ENCODE measurements at regions not wholly inside any gene's neighbourhood (a gene's known extent, or its start where the extent isn't known, plus 50 kb on each side); places are given as distances from the start of the nearest gene placed in this dataset.

DNA sequence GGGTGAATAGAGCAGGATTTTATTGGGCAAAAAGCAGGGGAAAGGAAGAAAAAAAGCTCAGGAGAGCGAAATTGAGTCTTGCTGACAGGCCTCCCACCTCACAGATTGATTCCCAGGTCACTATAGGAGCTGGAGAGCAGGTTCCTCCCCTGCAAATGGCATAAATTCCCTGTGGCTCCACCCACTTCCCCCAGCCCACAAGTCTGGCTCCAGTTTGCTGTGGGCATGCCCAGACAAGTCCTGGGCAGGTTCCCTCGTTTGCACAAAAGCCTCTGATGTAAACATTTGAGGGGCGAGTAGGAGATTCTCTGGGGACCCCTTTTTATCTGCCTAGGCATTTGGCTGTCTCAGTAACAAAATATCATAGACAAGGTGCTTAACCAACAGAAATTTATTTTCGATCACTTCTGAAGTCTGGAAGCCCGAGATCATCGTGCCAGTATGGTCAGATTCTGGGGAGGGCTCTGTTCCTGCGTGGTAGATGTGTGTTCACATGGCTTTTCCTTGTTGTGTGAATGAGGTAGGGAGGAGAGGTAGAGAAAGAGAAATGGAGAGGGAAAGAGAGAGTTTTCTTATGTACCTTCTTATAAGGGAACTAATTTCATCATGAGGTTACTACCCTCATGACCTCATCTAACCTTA lies 614.5 kb downstream of the MAT2B start:
- TF ChIP-seq CTCF (IDR thresholded peaks at IDR 0.05 in 8 of 11, conservative IDR thresholded peaks at IDR 0.05 in 3 of 11) (no peak), POLR2AphosphoS5 (IDR thresholded peaks at IDR 0.05) (no peak)
